Ramos (cell line): ENCODE measurements at regions not wholly inside any gene's neighbourhood (a gene's known extent, or its start where the extent isn't known, plus 50 kb on each side); places are given as distances from the start of the nearest gene placed in this dataset.

ENCODE experiments used
- in situ Hi-C: fragments of 300-500 bp; cut with MboI; formaldehyde crosslinking; loops from one replicate; pipeline ENCODE4 v1.14.3; 2022; ENCODE audit warnings: low sequenced_read_pairs; ENCODE audit not compliant: unreplicated experiment

DNA sequence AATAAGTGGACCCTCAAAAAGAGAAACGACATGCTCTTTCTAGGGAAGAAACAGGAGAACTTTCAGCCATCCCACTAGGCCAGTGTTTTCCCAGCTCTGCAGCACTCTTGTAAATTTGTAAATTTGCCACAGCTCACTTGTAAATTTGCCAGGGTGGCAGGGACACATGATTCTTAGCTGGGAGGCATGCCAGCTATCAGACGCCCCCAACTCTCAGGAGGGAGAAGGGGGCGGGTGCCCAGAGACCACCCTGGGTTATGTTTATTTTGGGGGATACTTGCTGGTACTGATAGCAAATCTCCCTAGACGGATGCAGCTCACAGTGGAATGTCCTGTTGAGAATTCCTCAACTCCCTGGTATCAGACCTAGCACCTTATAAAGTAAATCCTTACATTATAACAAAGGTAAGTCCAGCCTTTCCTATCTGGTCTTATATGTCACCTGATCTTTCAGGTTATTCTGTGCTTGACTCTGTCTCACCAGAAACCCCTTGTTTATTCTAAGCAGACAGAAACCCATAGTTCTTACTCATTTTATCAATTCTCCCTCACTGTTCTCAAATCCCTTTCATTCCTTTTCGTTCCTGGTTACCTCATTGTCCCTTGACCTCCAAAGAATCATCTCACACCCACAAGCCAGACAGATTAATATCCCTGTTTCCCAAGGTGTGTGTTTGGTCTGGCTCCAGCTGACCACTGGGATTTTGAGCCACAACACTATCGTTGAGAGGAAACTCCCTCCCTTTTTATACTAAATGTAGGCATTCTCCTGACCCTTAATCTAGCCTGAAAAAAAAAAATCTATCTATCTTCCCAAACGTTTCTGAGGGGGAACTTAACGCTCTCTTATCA, 69.3 kb upstream of the HMGA2 start:
- in situ Hi-C loops: no loop called here

DNA sequence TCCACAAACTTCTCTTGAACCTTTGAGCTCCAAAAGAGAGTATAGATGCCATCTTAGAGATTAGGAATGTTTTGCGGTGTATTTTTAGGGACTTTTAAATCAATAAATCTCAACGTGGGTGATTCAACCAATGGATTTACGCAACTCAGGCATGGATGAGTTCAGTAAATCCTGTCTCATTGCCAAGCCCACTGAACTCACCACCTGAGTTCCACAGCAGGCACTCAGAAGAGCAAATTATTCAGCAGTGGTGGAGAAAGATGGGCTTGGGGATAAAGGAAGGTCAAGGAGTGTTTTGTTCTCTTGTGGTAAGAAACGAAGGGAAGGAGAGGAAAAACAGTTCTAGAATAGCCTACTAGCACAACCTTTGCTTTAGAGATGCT, 68.7 kb upstream of the HMGA2 start:
- in situ Hi-C loops: no loop called here

DNA sequence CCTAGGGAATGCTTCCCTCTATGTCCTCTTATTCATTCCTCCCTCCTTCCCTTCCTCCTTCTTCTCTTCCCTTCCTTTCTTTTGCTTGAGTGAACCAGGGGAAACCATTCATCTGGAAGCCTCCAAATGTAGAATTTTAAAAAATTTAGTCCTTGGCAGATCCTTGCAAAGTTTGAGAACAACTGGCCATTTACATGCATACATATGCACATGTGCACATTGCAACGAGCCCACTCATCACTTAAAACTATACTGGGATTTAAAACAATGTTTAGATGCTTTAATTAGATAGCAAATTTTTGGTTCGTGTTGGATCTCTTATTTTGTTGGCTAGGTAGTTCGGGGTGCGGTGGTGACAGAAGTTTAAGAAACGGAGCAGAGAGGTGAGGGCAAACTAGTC, 68.0 kb upstream of the HMGA2 start:
- in situ Hi-C loops: no loop called here

DNA sequence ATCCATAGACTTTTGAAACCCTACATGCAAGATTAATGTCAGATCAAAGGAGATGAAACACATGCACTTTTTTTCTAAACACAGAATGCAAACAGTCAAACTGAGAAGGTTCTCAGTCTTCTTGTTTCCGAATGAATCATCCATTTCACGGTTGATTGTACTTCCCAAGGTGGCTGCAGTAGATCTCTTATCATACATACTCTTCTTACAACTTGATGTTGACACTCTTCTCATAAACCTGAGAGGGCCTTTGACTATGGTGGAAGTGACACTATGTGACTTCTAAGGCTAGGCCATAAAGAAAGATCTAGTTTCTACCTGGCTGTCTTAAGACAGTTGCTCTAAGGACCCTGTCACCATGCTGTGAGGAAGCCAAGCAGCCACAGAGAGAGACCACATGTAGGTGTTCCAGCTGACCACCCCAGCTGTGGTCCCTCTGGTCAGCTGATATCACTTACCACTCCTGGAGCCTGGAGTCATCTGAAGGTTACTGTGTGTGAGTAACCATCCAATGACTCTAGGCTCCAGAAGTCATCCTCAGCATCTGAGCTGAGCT, 67.2 kb upstream of the HMGA2 start:
- in situ Hi-C loops: no loop called here

DNA sequence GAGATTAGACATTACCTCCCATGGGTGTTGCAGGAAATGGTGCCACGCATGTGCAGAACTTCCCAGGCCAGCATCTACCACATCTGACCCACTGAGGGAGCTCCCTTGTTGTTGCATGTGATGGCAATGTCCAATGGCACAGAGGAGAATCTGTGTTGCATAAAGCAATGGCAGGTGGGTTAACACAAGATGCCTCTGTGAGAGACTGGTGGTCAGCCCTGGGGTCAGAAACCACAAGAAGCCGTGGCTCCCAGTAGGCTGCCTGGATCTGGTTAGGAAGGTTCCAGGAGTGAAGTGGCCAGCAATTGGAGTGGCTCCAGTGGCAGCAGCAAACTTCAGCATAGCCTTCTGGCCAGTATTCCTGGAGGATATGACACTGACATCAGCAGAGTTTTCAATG, 65.9 kb upstream of the HMGA2 start:
- in situ Hi-C loops: no loop called here

DNA sequence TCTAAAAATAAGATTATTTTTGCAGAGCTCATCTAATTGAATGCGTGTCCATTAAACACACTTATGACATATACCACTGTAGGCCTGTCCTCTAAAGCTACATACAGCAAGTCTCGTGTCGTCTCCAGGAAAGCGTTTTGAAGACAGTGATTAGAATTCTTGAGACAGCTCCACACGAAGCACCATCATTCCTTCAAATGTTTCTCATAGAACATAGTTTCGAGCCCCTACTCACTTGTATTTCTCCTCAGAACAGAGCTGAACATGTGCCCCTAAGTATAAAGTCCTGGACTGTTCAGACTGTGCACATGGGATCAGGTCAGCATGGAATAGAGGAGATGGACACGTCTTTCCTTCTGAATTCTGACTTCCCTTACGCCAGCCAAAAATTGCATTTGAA, 64.5 kb upstream of the HMGA2 start:
- in situ Hi-C loops: no loop called here

DNA sequence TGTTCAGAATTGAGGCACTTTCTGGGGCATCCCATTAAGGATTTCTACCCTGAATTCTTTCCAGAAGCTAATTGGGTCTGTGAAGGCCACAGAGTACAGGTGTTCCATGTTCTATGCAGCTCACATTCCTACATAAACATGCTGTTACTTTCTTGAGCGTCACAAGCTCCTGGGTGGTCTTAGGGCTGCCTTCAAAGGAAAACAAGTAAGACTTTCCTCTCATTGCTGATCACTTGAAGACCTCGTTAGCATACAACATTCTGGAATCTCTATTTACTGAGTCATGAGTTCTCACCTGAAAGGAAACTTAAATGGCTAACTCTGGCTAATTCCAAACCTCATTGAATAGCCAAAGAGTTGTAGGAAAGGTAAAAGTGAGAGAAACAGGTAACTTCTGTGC, 63.0 kb upstream of the HMGA2 start:
- in situ Hi-C loops: no loop called here

DNA sequence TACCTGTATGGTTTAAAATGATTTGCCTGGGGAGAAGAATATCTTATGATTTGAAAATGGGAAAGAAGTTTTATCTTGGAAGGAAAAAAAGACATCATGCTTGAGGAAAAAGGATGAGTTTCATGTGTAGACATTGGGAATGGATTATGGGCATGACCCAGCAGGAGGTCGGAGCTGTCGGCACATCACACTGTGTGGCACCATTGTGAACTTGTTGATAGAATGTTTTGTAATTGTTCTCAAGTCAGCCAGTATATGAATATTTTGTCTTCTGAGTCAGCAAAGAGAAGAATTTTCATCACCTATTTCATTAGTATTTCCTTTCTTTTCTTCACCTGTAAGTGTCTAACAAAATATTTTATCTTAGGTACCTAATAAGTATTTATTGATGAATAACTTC, 60.0 kb upstream of the HMGA2 start:
- in situ Hi-C loops: no loop called here

DNA sequence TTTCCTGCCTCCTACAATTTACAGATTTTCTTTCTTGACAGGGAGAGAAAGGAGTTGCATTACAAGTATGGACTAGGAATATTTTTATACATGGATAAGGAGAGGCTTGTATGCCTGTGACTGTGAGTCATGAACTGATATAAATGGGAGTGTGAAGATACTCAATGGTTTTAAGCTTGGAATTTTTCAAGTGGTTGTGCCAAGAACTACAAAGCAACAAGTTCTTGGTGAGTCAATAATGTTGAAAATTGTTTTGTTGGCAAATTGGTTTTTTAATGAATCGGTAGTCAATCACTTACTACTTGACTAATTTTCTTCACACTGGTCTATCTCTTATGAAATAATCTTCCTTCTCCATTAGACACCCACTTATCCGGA, 58.9 kb upstream of the HMGA2 start:
- in situ Hi-C loops: no loop called here

DNA sequence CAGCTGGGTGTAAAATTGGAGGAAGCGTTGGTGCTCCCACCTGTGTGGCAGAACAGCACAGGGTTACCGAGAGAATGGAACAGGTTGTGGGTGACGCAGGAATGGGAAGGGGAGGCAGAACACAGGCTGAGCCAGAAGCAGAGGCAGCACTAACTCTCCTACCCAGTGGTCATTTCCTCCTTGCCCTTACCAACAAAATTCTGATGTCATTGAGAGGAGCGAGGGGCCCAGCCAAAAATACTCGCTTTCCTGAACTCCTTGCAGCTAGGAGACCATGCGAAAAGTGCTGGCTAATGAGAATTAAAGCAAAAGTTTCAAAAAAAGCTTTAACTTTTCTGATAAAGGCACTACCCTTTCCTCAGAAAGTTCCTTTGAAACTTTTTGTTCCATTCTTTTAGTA, 54.4 kb upstream of the HMGA2 start:
- in situ Hi-C loops: no loop called here
